Calu3 (cell line): ENCODE measurements at regions not wholly inside any gene's neighbourhood (a gene's known extent, or its start where the extent isn't known, plus 50 kb on each side); places are given as distances from the start of the nearest gene placed in this dataset.

Experiments
- BruUV-seq: library from RNA; stranded (reverse); fragments of 400-500 nt; replicated peaks from 2 replicates; lab custom pipeline; 2021; lab: Mats Ljungman, UMichigan
- CTCF ChIA-PET: fragments of 300-600 bp; sonication (Branson Sonifier 250); formaldehyde crosslinking; loops from one replicate; lab custom pipeline; 2022; ENCODE audit warnings: antibody characterized with exemption; lab: Charles Lee
- DNase-seq: peaks from one replicate; pipeline ENCODE4 v3.0.0; 2022
- H3K27ac Mint-ChIP-seq: one replicate; pipeline ENCODE4 v1.8.0; 2022; ENCODE audit warnings: mixed read lengths; ENCODE audit not compliant: unreplicated experiment
- H3K27me3 Mint-ChIP-seq: one replicate; pipeline ENCODE4 v1.8.0; 2022; ENCODE audit warnings: mixed read lengths; ENCODE audit not compliant: unreplicated experiment
- H3K36me3 Mint-ChIP-seq: one replicate; pipeline ENCODE4 v1.8.0; 2022; ENCODE audit warnings: mild to moderate bottlenecking, moderate library complexity, mixed read lengths; ENCODE audit not compliant: insufficient read depth, unreplicated experiment
- H3K4me1 Mint-ChIP-seq: one replicate; pipeline ENCODE4 v1.8.0; 2022; ENCODE audit warnings: mild to moderate bottlenecking, low read depth, mixed read lengths; ENCODE audit not compliant: unreplicated experiment
- H3K4me3 Mint-ChIP-seq: one replicate; pipeline ENCODE4 v1.8.0; 2022; ENCODE audit warnings: mild to moderate bottlenecking, low read depth, moderate library complexity, mixed read lengths; ENCODE audit not compliant: unreplicated experiment
- H3K9me3 Mint-ChIP-seq: one replicate; pipeline ENCODE4 v1.8.0; 2022; ENCODE audit warnings: low read depth, mixed read lengths; ENCODE audit not compliant: unreplicated experiment
- intact Hi-C: fragments of 100-400 bp; cut with micrococcal nuclease; formaldehyde crosslinking; loops from one replicate; pipeline ENCODE4 v1.10.0; 2022; ENCODE audit not compliant: unreplicated experiment
- TF ChIP-seq, protein P1 (sequence below): fragments of 200-600 bp; IDR thresholded peaks from one replicate; pipeline ENCODE4 v1.8.0; 2022; ENCODE audit warnings: antibody characterized with exemption; ENCODE audit not compliant: unreplicated experiment

DNA sequence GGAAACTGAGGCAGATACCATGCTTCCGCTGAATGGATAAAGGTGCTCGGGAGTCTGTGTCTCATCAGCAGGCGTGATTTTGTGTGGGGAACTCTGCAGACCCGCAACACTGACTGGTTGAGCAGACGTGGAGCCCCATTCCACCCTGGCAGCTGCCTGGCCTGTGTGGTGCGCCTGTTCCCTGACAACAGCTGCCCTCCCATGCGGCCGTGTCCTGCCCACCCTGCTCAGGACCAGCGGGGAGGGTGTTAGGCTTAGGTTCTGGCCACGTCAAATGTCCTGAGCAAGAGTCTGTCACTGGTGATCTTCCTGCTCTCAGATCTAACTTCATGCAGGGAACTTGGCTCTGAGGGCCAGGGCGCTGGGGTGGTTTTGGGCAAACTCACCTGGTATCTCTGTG lies 417.7 kb upstream of the IRX4 start:
- H3K36me3 Mint-ChIP-seq = no peaks in the 10 kb centered on the region
- BruUV-seq = no TSS peak
- TF ChIP-seq, protein P1, sequence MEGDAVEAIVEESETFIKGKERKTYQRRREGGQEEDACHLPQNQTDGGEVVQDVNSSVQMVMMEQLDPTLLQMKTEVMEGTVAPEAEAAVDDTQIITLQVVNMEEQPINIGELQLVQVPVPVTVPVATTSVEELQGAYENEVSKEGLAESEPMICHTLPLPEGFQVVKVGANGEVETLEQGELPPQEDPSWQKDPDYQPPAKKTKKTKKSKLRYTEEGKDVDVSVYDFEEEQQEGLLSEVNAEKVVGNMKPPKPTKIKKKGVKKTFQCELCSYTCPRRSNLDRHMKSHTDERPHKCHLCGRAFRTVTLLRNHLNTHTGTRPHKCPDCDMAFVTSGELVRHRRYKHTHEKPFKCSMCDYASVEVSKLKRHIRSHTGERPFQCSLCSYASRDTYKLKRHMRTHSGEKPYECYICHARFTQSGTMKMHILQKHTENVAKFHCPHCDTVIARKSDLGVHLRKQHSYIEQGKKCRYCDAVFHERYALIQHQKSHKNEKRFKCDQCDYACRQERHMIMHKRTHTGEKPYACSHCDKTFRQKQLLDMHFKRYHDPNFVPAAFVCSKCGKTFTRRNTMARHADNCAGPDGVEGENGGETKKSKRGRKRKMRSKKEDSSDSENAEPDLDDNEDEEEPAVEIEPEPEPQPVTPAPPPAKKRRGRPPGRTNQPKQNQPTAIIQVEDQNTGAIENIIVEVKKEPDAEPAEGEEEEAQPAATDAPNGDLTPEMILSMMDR = no peak
- intact Hi-C loops = no loop called here
- no peak overlapping the region for H3K4me3 Mint-ChIP-seq
- no peak for DNase-seq
- CTCF ChIA-PET = no interaction called here
- H3K9me3 Mint-ChIP-seq = peaks cover 7% of the 10 kb centered on the region
- no peaks in the 10 kb centered on the region for H3K4me1 Mint-ChIP-seq
- H3K27me3 Mint-ChIP-seq = no peaks in the 10 kb centered on the region
- no peak overlapping the region for H3K27ac Mint-ChIP-seq

DNA sequence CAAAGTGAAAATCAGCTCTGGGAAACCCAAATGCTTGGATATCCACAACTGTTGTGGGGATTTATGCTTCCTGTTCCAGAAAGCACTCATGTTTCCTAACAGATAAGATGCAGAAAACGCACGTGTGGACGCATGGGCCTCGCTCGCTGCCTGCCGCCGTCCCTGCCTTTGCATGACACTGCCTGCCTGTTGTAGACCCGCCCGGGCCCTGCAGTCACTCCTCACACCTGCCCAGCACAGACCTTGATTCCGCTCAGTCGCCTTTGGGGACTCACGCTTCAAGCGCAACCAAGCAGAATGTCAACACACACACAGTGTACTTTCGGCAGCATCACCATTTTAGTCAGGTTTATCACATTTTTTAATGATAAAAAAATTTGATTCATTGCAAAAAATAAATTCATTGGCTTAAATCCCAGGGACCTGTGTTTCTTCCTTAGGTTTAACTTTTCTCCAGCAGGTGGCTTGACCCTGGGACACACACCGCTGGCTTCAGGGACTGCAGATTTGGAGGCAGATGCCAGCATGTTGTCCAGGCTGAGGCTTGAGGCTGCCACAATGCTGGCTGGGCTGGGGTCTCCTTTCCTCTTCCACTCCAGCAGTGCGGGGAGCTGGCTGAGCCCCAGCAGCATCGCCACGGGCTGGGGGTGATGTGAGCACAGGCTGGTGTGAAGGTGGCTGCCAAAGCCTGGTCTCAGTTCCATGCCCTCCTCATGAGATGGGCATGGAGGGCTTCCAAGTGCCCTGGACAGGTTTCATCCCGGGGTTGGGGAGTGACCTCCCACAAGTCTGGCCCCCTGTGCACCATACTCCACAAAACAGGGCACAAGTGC lies 416.9 kb upstream of the IRX4 start:
- intact Hi-C loops = no loop called here
- Mint-ChIP-seq H3K9me3 (peaks cover 7% of the 10 kb centered on the region), H3K4me1 (no peaks in the 10 kb centered on the region), H3K27me3 (no peaks in the 10 kb centered on the region), H3K27ac (no peak overlapping the region), H3K4me3 (no peak overlapping the region), H3K36me3 (no peaks in the 10 kb centered on the region)
- no peak for DNase-seq
- CTCF ChIA-PET = no interaction called here
- BruUV-seq = no TSS peak
- TF ChIP-seq, protein P1 = no peak

DNA sequence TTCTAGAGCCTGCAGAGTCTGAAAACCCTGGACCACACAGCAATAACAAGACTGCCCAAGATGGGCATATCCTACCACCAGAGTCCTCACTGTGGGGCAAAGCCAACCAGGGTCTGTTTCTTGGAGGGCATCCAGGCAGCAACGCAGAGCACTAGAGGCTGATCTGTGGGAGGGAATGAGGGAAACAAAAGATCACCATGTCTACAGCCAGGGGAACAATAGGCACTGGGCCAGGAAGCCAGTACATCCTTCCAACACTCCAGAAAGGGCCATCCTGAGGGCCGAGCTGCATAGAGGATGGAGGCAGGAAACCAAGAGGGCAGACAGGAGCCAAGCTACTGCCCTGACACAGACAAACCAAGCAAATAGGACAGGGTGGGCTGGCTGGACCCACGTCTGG lies 416.1 kb upstream of the IRX4 start:
- H3K27me3 Mint-ChIP-seq = no peaks in the 10 kb centered on the region
- DNase-seq = no peak
- BruUV-seq = no TSS peak

DNA sequence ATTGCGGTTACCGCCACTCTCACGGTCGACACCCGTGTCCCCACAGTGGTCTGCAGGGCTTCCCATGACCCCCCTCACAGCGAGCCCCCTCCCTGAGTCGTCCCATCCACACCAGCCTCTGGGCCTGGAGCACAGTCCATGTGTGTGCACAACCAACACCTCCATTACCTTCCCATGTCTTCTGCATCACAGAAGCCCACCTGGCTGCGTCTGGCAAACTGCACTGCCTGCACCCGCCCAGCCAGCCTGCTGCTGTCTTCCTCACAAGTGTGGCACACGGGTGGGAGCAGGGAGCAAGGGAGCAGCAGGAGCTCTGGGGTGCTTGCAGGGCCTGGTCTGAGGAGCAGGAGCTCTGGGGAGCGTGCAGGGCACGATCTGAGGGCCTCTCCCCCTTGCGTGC lies 415.3 kb upstream of the IRX4 start:
- H3K4me3 Mint-ChIP-seq = no peak overlapping the region
- H3K27ac Mint-ChIP-seq = no peak overlapping the region
- TF ChIP-seq, protein P1 = no peak
- no peaks in the 10 kb centered on the region for H3K4me1 Mint-ChIP-seq
- intact Hi-C loops = no loop called here
- peaks cover 7% of the 10 kb centered on the region for H3K9me3 Mint-ChIP-seq
- BruUV-seq = no TSS peak
- DNase-seq = no peak
- no peaks in the 10 kb centered on the region for H3K36me3 Mint-ChIP-seq
- H3K27me3 Mint-ChIP-seq = no peaks in the 10 kb centered on the region
- CTCF ChIA-PET = no interaction called here

More for the DNA sequence above, 416.1 kb upstream of the IRX4 start:
- TF ChIP-seq, protein P1 = no peak
- Mint-ChIP-seq H3K36me3 (no peaks in the 10 kb centered on the region), H3K4me1 (no peaks in the 10 kb centered on the region), H3K4me3 (no peak overlapping the region), H3K27ac (no peak overlapping the region), H3K9me3 (peaks cover 7% of the 10 kb centered on the region)
- intact Hi-C loops = no loop called here
- CTCF ChIA-PET = no interaction called here
